Activated naive CD4-positive, alpha-beta T cell treated with anti-CD3 and anti-CD28 coated beads, Interleukin-2, amount 50 U/mL, for 72 hours (primary cell): ENCODE measurements at regions not wholly inside any gene's neighbourhood (a gene's known extent, or its start where the extent isn't known, plus 50 kb on each side); places are given as distances from the start of the nearest gene placed in this dataset.
"Not testable (repeated sequence)": the region's sequence is repeated elsewhere in the genome, so short reads cannot be mapped to it uniquely, and the experiment has no call there.

Experiments
- ATAC-seq, 2 donors: fragments of 150-1000 bp; cut with Tn5 transposase; 2 replicates each; pipeline ENCODE4 v1.10.0; 2021; ENCODE audit warnings: mild to moderate bottlenecking in 2 of 2, moderate library complexity in 2 of 2
- DNase-seq, 2 donors: peaks; one replicate each; pipeline ENCODE4 v3.0.0; 2021 to 2022; ENCODE audit warnings: low spot score in 2 of 2
- H3K27ac Mint-ChIP-seq, 2 donors: one replicate each; pipeline ENCODE4 v1.8.0; 2022; ENCODE audit warnings: mild to moderate bottlenecking in 2 of 2, mixed read lengths in 2 of 2
- H3K36me3 Mint-ChIP-seq, 2 donors: one replicate each; pipeline ENCODE4 v1.8.0; 2022; ENCODE audit warnings: mixed read lengths in 2 of 2
- H3K9me3 Mint-ChIP-seq, 2 donors: one replicate each; pipeline ENCODE4 v1.8.0; 2022; ENCODE audit warnings: mixed read lengths in 2 of 2

- no peak overlapping the region for H3K27ac Mint-ChIP-seq
- peaks cover 0 to 3% of the 10 kb centered on the region in 2 donors for H3K9me3 Mint-ChIP-seq
- no peak for DNase-seq
- no peak for ATAC-seq
- H3K36me3 Mint-ChIP-seq = peaks cover 0 to 8% of the 10 kb centered on the region in 2 donors
Observed at GRCh38 chr7:23887660-23888059, 177.6 kb downstream of the STK31 start.

GRCh38 chr7:23888958-23889357 is 178.9 kb downstream of the STK31 start:
- DNase-seq (no peak), ATAC-seq (no peak)
- H3K36me3 Mint-ChIP-seq = peaks cover 0 to 8% of the 10 kb centered on the region in 2 donors
- no peak overlapping the region for H3K27ac Mint-ChIP-seq
- H3K9me3 Mint-ChIP-seq = peaks cover 0 to 3% of the 10 kb centered on the region in 2 donors

GRCh38 chr7:23889566-23889965 is 179.5 kb downstream of the STK31 start:
- Mint-ChIP-seq H3K36me3 (peaks cover 0 to 8% of the 10 kb centered on the region in 2 donors), H3K27ac (no peak overlapping the region), H3K9me3 (peaks cover 0 to 3% of the 10 kb centered on the region in 2 donors)
- no peak for DNase-seq
- ATAC-seq = no peak

GRCh38 chr7:23892019-23892418 is 182.0 kb downstream of the STK31 start:
- no peak for ATAC-seq
- DNase-seq = no peak
- Mint-ChIP-seq H3K36me3 (peaks cover 0 to 8% of the 10 kb centered on the region in 2 donors), H3K9me3 (peaks cover 0 to 3% of the 10 kb centered on the region in 2 donors), H3K27ac (no peak overlapping the region)

- peak overlapping the region; percentile 67 to 83 for H3K27ac Mint-ChIP-seq
- no peak for DNase-seq
- ATAC-seq = peak; percentile 29 to 33
- peaks cover 0 to 8% of the 10 kb centered on the region in 2 donors for H3K36me3 Mint-ChIP-seq
- peaks cover 0 to 3% of the 10 kb centered on the region in 2 donors for H3K9me3 Mint-ChIP-seq
Observed at GRCh38 chr7:23893176-23893941, 183.3 kb downstream of the STK31 start.

- ATAC-seq (peak; percentile 83 to 90), DNase-seq (peak; percentile 57 to 68)
- peak overlapping the region; percentile 67 to 83 for H3K27ac Mint-ChIP-seq
- H3K36me3 Mint-ChIP-seq = peaks cover 0 to 8% of the 10 kb centered on the region in 2 donors
- H3K9me3 Mint-ChIP-seq = peaks cover 0 to 3% of the 10 kb centered on the region in 2 donors
Observed at GRCh38 chr7:23893942-23894891, 184.2 kb downstream of the STK31 start.

GRCh38 chr7:23894892-23895569 is 185.0 kb downstream of the STK31 start:
- H3K27ac Mint-ChIP-seq = peak overlapping the region; percentile 67 to 83
- DNase-seq = no peak
- peaks cover 0 to 2% of the 10 kb centered on the region in 2 donors for H3K36me3 Mint-ChIP-seq
- peaks cover 0 to 2% of the 10 kb centered on the region in 2 donors for H3K9me3 Mint-ChIP-seq
- peak in 1 of 2 donors; percentile 49 for ATAC-seq

GRCh38 chr7:23895666-23896096 is 185.7 kb downstream of the STK31 start:
- DNase-seq (no peak), ATAC-seq (no peak)
- no peaks in the 10 kb centered on the region for H3K9me3 Mint-ChIP-seq
- H3K36me3 Mint-ChIP-seq = no peaks in the 10 kb centered on the region
- no peak overlapping the region for H3K27ac Mint-ChIP-seq

- no peak for DNase-seq
- H3K9me3 Mint-ChIP-seq = no peaks in the 10 kb centered on the region
- no peak overlapping the region for H3K27ac Mint-ChIP-seq
- ATAC-seq = no peak
- H3K36me3 Mint-ChIP-seq = no peaks in the 10 kb centered on the region
Observed at GRCh38 chr7:23898619-23899018, 188.6 kb downstream of the STK31 start.

- DNase-seq, H3K9me3 Mint-ChIP-seq, H3K27ac Mint-ChIP-seq, H3K36me3 Mint-ChIP-seq, ATAC-seq: not testable (repeated sequence)
Observed at GRCh38 chr7:23904901-23905300, 194.9 kb downstream of the STK31 start.

GRCh38 chr7:23907012-23907411 is 197.0 kb downstream of the STK31 start:
- Mint-ChIP-seq H3K27ac (no peak overlapping the region), H3K36me3 (no peaks in the 10 kb centered on the region), H3K9me3 (no peaks in the 10 kb centered on the region)
- ATAC-seq = no peak
- DNase-seq = no peak

- ATAC-seq (no peak), DNase-seq (no peak)
- no peak overlapping the region for H3K27ac Mint-ChIP-seq
- H3K9me3 Mint-ChIP-seq = peaks cover 0 to 6% of the 10 kb centered on the region in 2 donors
- peaks cover 0 to 9% of the 10 kb centered on the region in 2 donors for H3K36me3 Mint-ChIP-seq
Observed at GRCh38 chr7:23909426-23909825, 199.4 kb downstream of the STK31 start.

- ATAC-seq = no peak
- DNase-seq = no peak
- peaks cover 0 to 6% of the 10 kb centered on the region in 2 donors for H3K9me3 Mint-ChIP-seq
- no peak overlapping the region for H3K27ac Mint-ChIP-seq
- H3K36me3 Mint-ChIP-seq = peaks cover 0 to 9% of the 10 kb centered on the region in 2 donors
Observed at GRCh38 chr7:23912065-23912464, 202.0 kb downstream of the STK31 start.

- DNase-seq (no peak), ATAC-seq (no peak)
- Mint-ChIP-seq H3K27ac (no peak overlapping the region), H3K36me3 (peaks cover 0 to 9% of the 10 kb centered on the region in 2 donors), H3K9me3 (peaks cover 0 to 6% of the 10 kb centered on the region in 2 donors)
Observed at GRCh38 chr7:23913016-23913415, 203.0 kb downstream of the STK31 start.

GRCh38 chr7:23915236-23915635 is 205.2 kb downstream of the STK31 start:
- ATAC-seq (no peak), DNase-seq (no peak)
- no peak overlapping the region for H3K27ac Mint-ChIP-seq
- peaks cover 0 to 6% of the 10 kb centered on the region in 2 donors for H3K9me3 Mint-ChIP-seq
- H3K36me3 Mint-ChIP-seq = peaks cover 0 to 9% of the 10 kb centered on the region in 2 donors

GRCh38 chr7:23918286-23918685 is 208.3 kb downstream of the STK31 start:
- no peaks in the 10 kb centered on the region for H3K36me3 Mint-ChIP-seq
- H3K27ac Mint-ChIP-seq = no peak overlapping the region
- H3K9me3 Mint-ChIP-seq = no peaks in the 10 kb centered on the region
- ATAC-seq (no peak), DNase-seq (no peak)
